ENCODE measurements at regions not wholly inside any gene's neighbourhood (a gene's known extent, or its start where the extent isn't known, plus 50 kb on each side); places are given as distances from the start of the nearest gene placed in this dataset.

DNA sequence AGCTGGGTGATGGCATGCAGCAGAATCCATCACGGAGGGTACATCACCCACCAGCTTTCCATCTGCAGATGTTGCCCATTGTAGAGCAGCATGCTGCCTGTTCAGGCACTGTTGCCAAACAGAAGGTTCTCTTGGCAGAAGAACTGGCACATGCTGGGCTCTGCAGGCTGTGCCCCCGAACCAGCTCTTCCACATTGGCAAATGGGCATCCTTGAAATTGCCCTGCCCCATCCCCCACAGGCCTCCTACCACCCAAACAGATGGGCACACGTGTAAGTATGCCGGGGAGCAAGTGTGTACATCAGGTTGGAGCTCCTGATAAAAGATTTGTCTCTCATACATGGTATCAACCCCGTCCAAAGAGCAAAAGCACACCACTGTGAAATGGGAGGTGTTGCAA lies 220.3 kb upstream of the TAS2R1 start:
- TF ChIP-seq RAD21 (IDR thresholded peaks at IDR 0.05) (no peak), NR2F2 (IDR thresholded peaks at IDR 0.05) (no peak), RXRA (IDR thresholded peaks at IDR 0.05) (no peak), GABPA (IDR thresholded peaks at IDR 0.05 in 1 of 2, conservative IDR thresholded peaks at IDR 0.05 in 1 of 2) (no peak)
- TF ChIP-seq, protein P1, sequence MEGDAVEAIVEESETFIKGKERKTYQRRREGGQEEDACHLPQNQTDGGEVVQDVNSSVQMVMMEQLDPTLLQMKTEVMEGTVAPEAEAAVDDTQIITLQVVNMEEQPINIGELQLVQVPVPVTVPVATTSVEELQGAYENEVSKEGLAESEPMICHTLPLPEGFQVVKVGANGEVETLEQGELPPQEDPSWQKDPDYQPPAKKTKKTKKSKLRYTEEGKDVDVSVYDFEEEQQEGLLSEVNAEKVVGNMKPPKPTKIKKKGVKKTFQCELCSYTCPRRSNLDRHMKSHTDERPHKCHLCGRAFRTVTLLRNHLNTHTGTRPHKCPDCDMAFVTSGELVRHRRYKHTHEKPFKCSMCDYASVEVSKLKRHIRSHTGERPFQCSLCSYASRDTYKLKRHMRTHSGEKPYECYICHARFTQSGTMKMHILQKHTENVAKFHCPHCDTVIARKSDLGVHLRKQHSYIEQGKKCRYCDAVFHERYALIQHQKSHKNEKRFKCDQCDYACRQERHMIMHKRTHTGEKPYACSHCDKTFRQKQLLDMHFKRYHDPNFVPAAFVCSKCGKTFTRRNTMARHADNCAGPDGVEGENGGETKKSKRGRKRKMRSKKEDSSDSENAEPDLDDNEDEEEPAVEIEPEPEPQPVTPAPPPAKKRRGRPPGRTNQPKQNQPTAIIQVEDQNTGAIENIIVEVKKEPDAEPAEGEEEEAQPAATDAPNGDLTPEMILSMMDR (IDR thresholded peaks at IDR 0.05; ENCODE audit: low read depth, low read length, missing input control) = no peak
